ENCODE measurements at regions not wholly inside any gene's neighbourhood (a gene's known extent, or its start where the extent isn't known, plus 50 kb on each side); places are given as distances from the start of the nearest gene placed in this dataset.

GRCh38 chr4:136557396-136557795, 974.9 kb downstream of the PCDH18 start:
- no peak for TF ChIP-seq CTCF (conservative IDR thresholded peaks at IDR 0.05)
- no peak for TF ChIP-seq EZH2 (IDR thresholded peaks at IDR 0.05; ENCODE audit: low read depth)

Data from PC-9 (cell line).